Coronary artery (tissue), 2 donors: ENCODE measurements at regions not wholly inside any gene's neighbourhood (a gene's known extent, or its start where the extent isn't known, plus 50 kb on each side); places are given as distances from the start of the nearest gene placed in this dataset.
A peak's percentile ranks its signal among the peaks of the same experiment; 100 is the strongest.

Experiments
- DNase-seq: peaks from one replicate; pipeline ENCODE4 v3.0.0-alpha.2; 2017; ENCODE audit warnings: low spot score
- H3K27ac ChIP-seq, 2 donors: fragments of 200-600 bp; sonication (generic); one replicate each; pipeline ENCODE4 v1.5.1; 2016 to 2019
- H3K4me3 ChIP-seq: fragments of 200-600 bp; sonication (generic); 2 replicates; pipeline ENCODE4 v1.5.1; 2016; ENCODE audit warnings: mild to moderate bottlenecking, moderate library complexity
- TF ChIP-seq, protein P1 (sequence below): fragments of 200-600 bp; sonication (generic); IDR thresholded peaks from one replicate; pipeline ENCODE4 v1.5.1; 2019; ENCODE audit warnings: antibody characterized with exemption

DNA sequence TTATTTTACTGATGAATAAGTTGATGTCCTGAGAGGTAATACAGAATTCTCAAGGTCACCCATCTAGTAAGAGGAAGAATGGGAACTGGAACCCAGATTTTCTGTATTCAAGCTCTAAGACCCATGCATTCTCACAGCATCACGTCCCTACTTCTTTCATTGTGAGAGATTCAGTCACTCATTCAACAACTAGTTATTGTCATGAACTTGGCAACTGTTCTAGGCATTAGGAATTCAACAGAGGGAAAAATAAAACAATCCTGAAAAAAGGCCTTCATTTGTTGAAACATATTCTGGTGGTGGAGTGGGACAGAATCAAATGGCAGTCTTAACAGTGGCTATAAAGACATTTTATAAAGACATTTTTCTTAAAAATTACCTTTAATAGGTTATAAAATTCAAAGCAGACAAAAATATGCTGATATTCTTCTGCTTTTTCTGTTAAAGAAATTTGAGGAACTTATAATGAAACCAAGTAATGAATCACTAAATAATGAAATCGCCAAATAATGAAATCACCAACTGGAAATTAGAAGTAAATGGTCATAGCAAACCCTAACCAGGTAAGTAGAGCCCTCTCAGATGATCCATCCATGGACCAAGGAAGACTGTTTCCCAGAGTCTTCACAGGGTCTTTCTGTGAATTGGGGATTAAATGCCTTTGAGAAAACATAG lies 136.5 kb upstream of the DPYD start:
- no peak for DNase-seq
- no peak overlapping the region for H3K27ac ChIP-seq
- TF ChIP-seq, protein P1, sequence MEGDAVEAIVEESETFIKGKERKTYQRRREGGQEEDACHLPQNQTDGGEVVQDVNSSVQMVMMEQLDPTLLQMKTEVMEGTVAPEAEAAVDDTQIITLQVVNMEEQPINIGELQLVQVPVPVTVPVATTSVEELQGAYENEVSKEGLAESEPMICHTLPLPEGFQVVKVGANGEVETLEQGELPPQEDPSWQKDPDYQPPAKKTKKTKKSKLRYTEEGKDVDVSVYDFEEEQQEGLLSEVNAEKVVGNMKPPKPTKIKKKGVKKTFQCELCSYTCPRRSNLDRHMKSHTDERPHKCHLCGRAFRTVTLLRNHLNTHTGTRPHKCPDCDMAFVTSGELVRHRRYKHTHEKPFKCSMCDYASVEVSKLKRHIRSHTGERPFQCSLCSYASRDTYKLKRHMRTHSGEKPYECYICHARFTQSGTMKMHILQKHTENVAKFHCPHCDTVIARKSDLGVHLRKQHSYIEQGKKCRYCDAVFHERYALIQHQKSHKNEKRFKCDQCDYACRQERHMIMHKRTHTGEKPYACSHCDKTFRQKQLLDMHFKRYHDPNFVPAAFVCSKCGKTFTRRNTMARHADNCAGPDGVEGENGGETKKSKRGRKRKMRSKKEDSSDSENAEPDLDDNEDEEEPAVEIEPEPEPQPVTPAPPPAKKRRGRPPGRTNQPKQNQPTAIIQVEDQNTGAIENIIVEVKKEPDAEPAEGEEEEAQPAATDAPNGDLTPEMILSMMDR = no peak
- H3K4me3 ChIP-seq = no peak overlapping the region

DNA sequence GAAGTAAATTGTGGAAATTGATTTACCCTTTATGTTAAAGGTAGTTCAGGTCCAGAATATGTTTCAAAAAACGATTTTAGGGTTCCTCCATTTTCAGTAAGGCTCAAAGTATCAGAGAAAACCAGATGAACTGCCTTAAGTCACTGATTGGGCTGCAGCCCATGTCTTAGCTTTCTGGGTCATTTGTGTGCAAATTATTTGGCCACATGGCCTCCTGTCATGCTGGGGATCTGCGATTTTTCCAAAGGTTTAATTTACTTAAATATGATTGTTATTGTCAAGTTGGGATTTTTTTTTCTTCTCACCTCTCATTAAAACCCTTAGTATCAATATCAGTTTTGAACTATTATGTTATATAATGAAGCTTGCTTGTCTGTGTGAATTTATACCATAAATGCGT lies 135.9 kb upstream of the DPYD start:
- Histone ChIP-seq H3K4me3 (no peak overlapping the region), H3K27ac (no peak overlapping the region)
- DNase-seq = no peak
- TF ChIP-seq, protein P1 = no peak

DNA sequence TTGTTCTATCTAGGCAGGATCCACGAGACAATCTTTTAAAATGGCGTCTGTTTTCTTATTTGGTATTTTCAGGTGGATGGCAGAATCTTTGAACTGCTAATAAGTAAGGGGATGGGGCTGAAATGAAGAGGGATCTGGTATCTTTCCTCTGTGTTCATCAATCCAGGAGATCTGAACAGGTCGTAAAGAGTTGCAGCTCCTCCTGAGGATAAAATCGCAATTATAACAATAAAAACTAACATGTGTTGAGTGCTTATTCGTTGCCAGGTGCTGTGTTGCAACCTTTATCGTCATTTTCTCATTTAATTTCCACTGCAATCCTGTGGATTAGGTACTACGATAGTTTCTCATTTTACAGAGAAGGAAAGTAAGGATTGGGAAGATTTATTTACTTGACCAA lies 134.6 kb upstream of the DPYD start:
- H3K4me3 ChIP-seq = no peak overlapping the region
- H3K27ac ChIP-seq = no peak overlapping the region
- TF ChIP-seq, protein P1 = no peak
- no peak for DNase-seq

DNA sequence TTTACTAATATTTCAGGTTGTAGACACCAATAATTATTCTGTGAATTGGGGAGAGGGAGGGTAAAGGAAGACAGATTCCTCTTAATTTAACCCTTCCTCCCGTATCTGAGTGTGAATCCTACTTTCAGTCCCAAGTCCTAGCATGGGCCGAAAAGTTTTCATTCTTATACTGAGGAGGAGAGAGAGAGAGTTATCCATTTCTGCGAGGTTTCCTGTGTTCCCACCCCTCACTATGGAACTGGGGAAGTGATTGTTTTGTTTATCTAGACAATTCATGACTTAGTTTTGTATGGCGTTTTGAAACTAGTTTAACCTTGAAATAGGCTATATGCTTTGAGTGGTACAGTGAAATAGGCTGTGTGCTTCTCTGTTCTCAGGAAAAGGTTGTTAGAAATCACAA lies 134.0 kb upstream of the DPYD start:
- no peak for DNase-seq
- H3K4me3 ChIP-seq = no peak overlapping the region
- H3K27ac ChIP-seq = no peak overlapping the region
- TF ChIP-seq, protein P1 = no peak

DNA sequence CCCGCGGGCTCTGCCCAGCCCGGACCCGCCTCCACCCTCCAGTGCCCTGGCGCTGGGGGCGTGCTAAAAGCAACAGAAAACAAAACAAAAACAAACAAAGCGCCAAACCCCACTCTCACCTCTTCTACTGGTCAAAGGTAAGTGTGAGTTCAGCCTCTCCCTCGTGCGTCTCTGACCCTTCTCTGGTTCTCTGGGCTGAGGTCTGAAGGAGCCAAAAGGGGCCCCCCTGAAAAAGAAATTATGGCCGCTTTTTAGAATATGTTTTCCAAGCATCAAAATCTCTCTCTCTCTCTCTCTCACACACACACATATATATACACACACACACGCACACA lies 133.5 kb upstream of the DPYD start:
- no peak for DNase-seq
- H3K27ac ChIP-seq = no peak overlapping the region
- TF ChIP-seq, protein P1 = no peak
- H3K4me3 ChIP-seq = peak overlapping the region; percentile 68

DNA sequence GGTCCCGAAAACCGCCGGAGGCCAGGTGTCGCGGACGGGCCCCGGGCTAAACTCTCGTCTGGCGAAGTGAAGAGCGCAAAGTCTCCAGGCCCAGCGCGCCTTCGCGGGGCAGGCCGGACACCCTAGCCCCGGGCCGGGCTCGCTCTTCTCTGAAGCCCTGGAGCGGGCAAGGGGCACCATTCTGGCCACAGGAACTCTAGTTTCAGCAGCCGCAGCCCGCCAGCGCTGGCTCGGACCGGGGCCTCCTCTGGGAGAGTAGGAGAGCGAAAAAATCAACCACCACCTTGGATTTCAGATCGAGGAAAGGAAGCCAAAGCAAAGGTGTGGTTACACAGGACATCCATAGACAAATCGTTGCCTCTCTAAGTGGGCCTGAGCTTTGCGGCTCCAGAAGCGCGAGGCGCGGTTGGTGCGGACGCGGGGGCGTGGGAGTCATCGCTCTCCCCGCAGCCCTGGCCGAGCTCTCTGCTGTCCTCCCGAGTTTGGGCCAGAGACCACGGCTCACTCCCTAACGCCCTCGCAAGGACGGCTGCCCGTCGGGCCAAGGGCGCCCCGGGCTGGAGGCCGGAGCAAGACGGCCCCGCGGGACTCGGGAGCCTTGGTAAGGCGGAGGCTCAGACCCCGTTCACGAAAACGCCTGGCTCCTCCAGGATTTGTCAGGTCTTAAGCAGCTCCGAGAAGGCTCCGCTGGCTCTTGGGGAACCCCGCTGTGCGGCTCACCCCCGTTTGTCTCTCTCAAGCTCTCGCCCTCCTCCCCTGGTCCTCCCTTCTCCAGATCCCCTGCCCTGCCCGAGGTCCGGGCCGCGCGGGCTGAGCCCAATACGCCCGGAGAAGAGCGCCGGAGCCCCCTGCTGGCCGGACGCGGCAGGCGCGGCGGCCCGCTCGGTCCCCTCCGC lies 132.9 kb upstream of the DPYD start:
- Histone ChIP-seq H3K4me3 (peak overlapping the region; percentile 68), H3K27ac (no peak overlapping the region)
- DNase-seq = peak; percentile 73
- TF ChIP-seq, protein P1 = peak; percentile 92
